ENCODE measurements at regions not wholly inside any gene's neighbourhood (a gene's known extent, or its start where the extent isn't known, plus 50 kb on each side); places are given as distances from the start of the nearest gene placed in this dataset.

DNA sequence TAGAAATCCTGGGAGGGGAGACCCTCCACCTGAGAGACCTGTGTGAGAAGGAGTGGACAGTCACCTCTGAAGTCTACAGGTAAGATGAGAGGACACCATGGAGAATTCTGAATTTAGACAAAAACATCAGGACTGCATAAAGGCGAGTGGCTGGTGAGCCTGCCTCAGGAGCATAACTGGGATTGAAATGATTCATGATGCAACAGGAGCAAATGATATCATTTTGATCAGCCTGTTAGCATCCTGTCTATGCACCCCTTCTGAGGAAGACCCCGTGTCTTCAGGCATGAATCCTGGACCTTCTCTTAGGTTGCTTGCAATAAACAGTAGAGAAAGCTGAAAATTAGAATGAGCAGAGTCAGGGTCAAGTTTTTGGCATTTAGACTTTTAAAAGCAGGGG, 245.8 kb downstream of the ETAA1 start:
- TF ChIP-seq FOS (IDR thresholded peaks at IDR 0.05; ENCODE audit: borderline replicate concordance, insufficient read depth, low read length) (no peak), EZH2 (IDR thresholded peaks at IDR 0.05; ENCODE audit: borderline replicate concordance, low read depth, low read length, severe bottlenecking) (no peak), POLR2A (IDR thresholded peaks at IDR 0.05; ENCODE audit: low read depth, low read length) (no peak)
- TF ChIP-seq, protein P1, sequence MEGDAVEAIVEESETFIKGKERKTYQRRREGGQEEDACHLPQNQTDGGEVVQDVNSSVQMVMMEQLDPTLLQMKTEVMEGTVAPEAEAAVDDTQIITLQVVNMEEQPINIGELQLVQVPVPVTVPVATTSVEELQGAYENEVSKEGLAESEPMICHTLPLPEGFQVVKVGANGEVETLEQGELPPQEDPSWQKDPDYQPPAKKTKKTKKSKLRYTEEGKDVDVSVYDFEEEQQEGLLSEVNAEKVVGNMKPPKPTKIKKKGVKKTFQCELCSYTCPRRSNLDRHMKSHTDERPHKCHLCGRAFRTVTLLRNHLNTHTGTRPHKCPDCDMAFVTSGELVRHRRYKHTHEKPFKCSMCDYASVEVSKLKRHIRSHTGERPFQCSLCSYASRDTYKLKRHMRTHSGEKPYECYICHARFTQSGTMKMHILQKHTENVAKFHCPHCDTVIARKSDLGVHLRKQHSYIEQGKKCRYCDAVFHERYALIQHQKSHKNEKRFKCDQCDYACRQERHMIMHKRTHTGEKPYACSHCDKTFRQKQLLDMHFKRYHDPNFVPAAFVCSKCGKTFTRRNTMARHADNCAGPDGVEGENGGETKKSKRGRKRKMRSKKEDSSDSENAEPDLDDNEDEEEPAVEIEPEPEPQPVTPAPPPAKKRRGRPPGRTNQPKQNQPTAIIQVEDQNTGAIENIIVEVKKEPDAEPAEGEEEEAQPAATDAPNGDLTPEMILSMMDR (IDR thresholded peaks at IDR 0.05; ENCODE audit: extremely low read depth in 1 of 2, insufficient read depth in 1 of 2, low read depth in 1 of 2, low read length in 2 of 2): no peak
- TF ChIP-seq, protein P2, sequence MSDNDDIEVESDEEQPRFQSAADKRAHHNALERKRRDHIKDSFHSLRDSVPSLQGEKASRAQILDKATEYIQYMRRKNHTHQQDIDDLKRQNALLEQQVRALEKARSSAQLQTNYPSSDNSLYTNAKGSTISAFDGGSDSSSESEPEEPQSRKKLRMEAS (IDR thresholded peaks at IDR 0.05; ENCODE audit: insufficient read depth, insufficient read length): no peak
